Liver (tissue), 8 donors: ENCODE measurements at regions not wholly inside any gene's neighbourhood (a gene's known extent, or its start where the extent isn't known, plus 50 kb on each side); places are given as distances from the start of the nearest gene placed in this dataset.

Experiments
- DNase-seq: peaks from one replicate; pipeline ENCODE4 v3.0.0-alpha.2; 2017; ENCODE audit warnings: low spot score
- H3K27ac ChIP-seq, 2 donors: one replicate each; pipeline ENCODE4 v1.7.0; 2013; ENCODE audit warnings: inconsistent platforms in 2 of 2, low read length in 2 of 2, control low read depth in 1 of 2, low read depth in 1 of 2, mild to moderate bottlenecking in 1 of 2
- H3K27me3 ChIP-seq, 4 donors: one replicate each; pipeline versions ENCODE4 v1.6.1 to v1.7.0; 2013; ENCODE audit warnings: low read length in 3 of 4, inconsistent platforms in 1 of 4, mild to moderate bottlenecking in 1 of 4, moderate library complexity in 1 of 4; ENCODE audit not compliant: control insufficient read depth in 4 of 4, insufficient read depth in 4 of 4
- H3K36me3 ChIP-seq, 4 donors: one replicate each; pipeline versions ENCODE4 v1.6.1 to v1.7.0; 2013; ENCODE audit warnings: low read length in 3 of 4, mild to moderate bottlenecking in 3 of 4, low read depth in 1 of 4, moderate library complexity in 1 of 4; ENCODE audit not compliant: control insufficient read depth in 4 of 4, insufficient read depth in 3 of 4
- H3K4me1 ChIP-seq, 4 donors: one replicate each; pipeline versions ENCODE4 v1.6.1 to v1.7.0; 2013; ENCODE audit warnings: low read length in 3 of 4, mild to moderate bottlenecking in 3 of 4, moderate library complexity in 1 of 4; ENCODE audit not compliant: control insufficient read depth in 4 of 4, insufficient read depth in 4 of 4
- H3K4me3 ChIP-seq, 3 donors: one replicate each; pipeline versions ENCODE4 v1.6.1 to v1.7.0; 2013; ENCODE audit warnings: low read length in 3 of 3, control low read depth in 1 of 3, low read depth in 1 of 3, mild to moderate bottlenecking in 1 of 3
- H3K9ac ChIP-seq, 2 donors: one replicate each; pipeline ENCODE4 v1.7.0; 2013; ENCODE audit warnings: low read length in 2 of 2, mild to moderate bottlenecking in 2 of 2, moderate library complexity in 2 of 2, control low read depth in 1 of 2, low read depth in 1 of 2
- H3K9me3 ChIP-seq, 4 donors: one replicate each; pipeline versions ENCODE4 v1.6.1 to v1.7.0; 2013; ENCODE audit warnings: low read length in 3 of 4; ENCODE audit not compliant: control insufficient read depth in 4 of 4
- ATF3 ChIP-seq: IDR thresholded peaks from 2 replicates; pipeline ENCODE4 v1.6.1; 2016; ENCODE audit warnings: antibody characterized with exemption
- CTCF ChIP-seq: fragments of 150-350 bp; IDR thresholded peaks from 2 replicates; pipeline ENCODE4 v1.5.1; 2017; ENCODE audit warnings: improper control_type of control experiment, low read depth, low read length; ENCODE audit not compliant: missing input control
- EGR1 ChIP-seq, 2 donors: IDR thresholded peaks; 2 replicates each; pipeline ENCODE4 v1.6.1; 2016 to 2018; ENCODE audit warnings: antibody characterized with exemption in 2 of 2, low read depth in 2 of 2
- FOXA1 ChIP-seq: IDR thresholded peaks from 2 replicates; pipeline ENCODE4 v1.6.1; 2016; ENCODE audit warnings: antibody characterized with exemption
- FOXA2 ChIP-seq: IDR thresholded peaks from 2 replicates; pipeline ENCODE4 v1.6.1; 2016; ENCODE audit warnings: antibody characterized with exemption
- GABPA ChIP-seq, 2 donors: IDR thresholded peaks in 1 of 2; conservative IDR thresholded peaks in 1 of 2; 2 replicates each; pipeline ENCODE4 v1.6.1; 2016; ENCODE audit warnings: antibody characterized with exemption in 2 of 2, mild to moderate bottlenecking in 1 of 2, moderate library complexity in 1 of 2
- HNF4A ChIP-seq, 2 donors: conservative IDR thresholded peaks; 2 replicates each; pipeline ENCODE4 v1.6.1; 2016; ENCODE audit warnings: antibody characterized with exemption in 2 of 2, mild to moderate bottlenecking in 2 of 2
- HNF4G ChIP-seq: IDR thresholded peaks from 2 replicates; pipeline ENCODE4 v1.6.1; 2016; ENCODE audit warnings: antibody characterized with exemption
- JUND ChIP-seq, 2 donors: IDR thresholded peaks; 2 replicates each; pipeline ENCODE4 v1.6.1; 2016; ENCODE audit warnings: antibody characterized with exemption in 2 of 2
- MAX ChIP-seq: IDR thresholded peaks from 2 replicates; pipeline ENCODE4 v1.6.1; 2016; ENCODE audit warnings: antibody characterized with exemption
- NR2F2 ChIP-seq: IDR thresholded peaks from 2 replicates; pipeline ENCODE4 v1.6.1; 2016; ENCODE audit warnings: antibody characterized with exemption
- RAD21 ChIP-seq, 2 donors: IDR thresholded peaks; 2 replicates each; pipeline ENCODE4 v1.6.1; 2016; ENCODE audit warnings: antibody characterized with exemption in 2 of 2, mild to moderate bottlenecking in 2 of 2
- REST ChIP-seq: IDR thresholded peaks from 2 replicates; pipeline ENCODE4 v1.6.1; 2016; ENCODE audit warnings: antibody characterized with exemption, mild to moderate bottlenecking
- SP1 ChIP-seq: IDR thresholded peaks from 2 replicates; pipeline ENCODE4 v1.6.1; 2018; ENCODE audit warnings: antibody characterized with exemption, mild to moderate bottlenecking
- TAF1 ChIP-seq: conservative IDR thresholded peaks from 2 replicates; pipeline ENCODE4 v1.6.1; 2016; ENCODE audit warnings: antibody characterized with exemption, mild to moderate bottlenecking
- YY1 ChIP-seq: IDR thresholded peaks from 2 replicates; pipeline ENCODE4 v1.6.1; 2016; ENCODE audit warnings: antibody characterized with exemption, mild to moderate bottlenecking
- ZBTB33 ChIP-seq: IDR thresholded peaks from 2 replicates; pipeline ENCODE4 v1.6.1; 2016; ENCODE audit warnings: antibody characterized with exemption
- WGBS: extraction: QIAGEN DNeasy Blood & Tissue Kit; methylation state at CpG from one replicate; pipeline ENCODE4 v1.1.7; 2013; 5-methylcytosine and 5-hydroxymethylcytosine counted together
- donor health status: healthy.
- donor health status: healthy.
- donor health status: healthy.
- donor health status: healthy.
- donor health status: healthy.

GRCh38 chr17:52744179-52744578 lies 585.7 kb upstream of the CA10 start:
- Histone ChIP-seq H3K27ac (no peak overlapping the region), H3K4me3 (no peak overlapping the region), H3K4me1 (peaks cover 0 to 5% (median 4%) of the 10 kb centered on the region in 4 donors), H3K27me3 (no peaks in the 10 kb centered on the region), H3K9ac (no peak overlapping the region), H3K36me3 (no peaks in the 10 kb centered on the region), H3K9me3 (no peaks in the 10 kb centered on the region)
- WGBS: 39% methylated on average over 3 of the region's 3 CpGs
- TF ChIP-seq FOXA2: peak; percentile 46
- no peak for TF ChIP-seq RAD21 (IDR thresholded peaks at IDR 0.05)
- TF ChIP-seq ZBTB33: no peak
- no peak for TF ChIP-seq HNF4G
- TF ChIP-seq HNF4A (conservative IDR thresholded peaks at IDR 0.05): no peak
- no peak for TF ChIP-seq TAF1
- no peak for TF ChIP-seq REST
- no peak for TF ChIP-seq NR2F2
- no peak for TF ChIP-seq ATF3
- peak; percentile 21 for TF ChIP-seq YY1
- TF ChIP-seq FOXA1: no peak
- TF ChIP-seq SP1: no peak
- DNase-seq: no peak

GRCh38 chr17:52740006-52740405 lies 581.5 kb upstream of the CA10 start:
- TF ChIP-seq SP1 (no peak), FOXA2 (no peak), GABPA (IDR thresholded peaks at IDR 0.05 in 1 of 2, conservative IDR thresholded peaks at IDR 0.05 in 1 of 2) (no peak), FOXA1 (no peak), REST (no peak), CTCF (no peak), EGR1 (IDR thresholded peaks at IDR 0.05; ENCODE audit: low read depth in 2 of 2) (no peak), JUND (IDR thresholded peaks at IDR 0.05) (no peak), TAF1 (no peak), MAX (no peak), YY1 (no peak), HNF4G (no peak)
- Histone ChIP-seq H3K9me3 (no peaks in the 10 kb centered on the region), H3K4me3 (no peak overlapping the region), H3K27me3 (no peaks in the 10 kb centered on the region), H3K27ac (no peak overlapping the region), H3K4me1 (peaks cover 0 to 5% (median 4%) of the 10 kb centered on the region in 4 donors), H3K9ac (no peak overlapping the region), H3K36me3 (no peaks in the 10 kb centered on the region)
- 85% methylated on average over 2 of the region's 2 CpGs for WGBS
- DNase-seq: no peak
